Choroid plexus epithelial cell (primary cell): ENCODE measurements at regions not wholly inside any gene's neighbourhood (a gene's known extent, or its start where the extent isn't known, plus 50 kb on each side); places are given as distances from the start of the nearest gene placed in this dataset.
"Not testable (repeated sequence)": the region's sequence is repeated elsewhere in the genome, so short reads cannot be mapped to it uniquely, and the experiment has no call there.

Source experiments
- DNase-seq: peaks from one replicate; pipeline ENCODE4 v3.0.0-alpha.2; 2010; ENCODE audit warnings: low read depth
- H3K4me3 ChIP-seq: 2 replicates; pipeline ENCODE4 v1.5.1; 2011; ENCODE audit warnings: low read depth, mild to moderate bottlenecking, control low read depth, low read length, moderate library complexity
- CTCF ChIP-seq: conservative IDR thresholded peaks from 2 replicates; pipeline ENCODE4 v1.5.1; 2011; ENCODE audit warnings: low read depth, mild to moderate bottlenecking, control low read depth, inconsistent platforms, low read length, moderate library complexity

DNA sequence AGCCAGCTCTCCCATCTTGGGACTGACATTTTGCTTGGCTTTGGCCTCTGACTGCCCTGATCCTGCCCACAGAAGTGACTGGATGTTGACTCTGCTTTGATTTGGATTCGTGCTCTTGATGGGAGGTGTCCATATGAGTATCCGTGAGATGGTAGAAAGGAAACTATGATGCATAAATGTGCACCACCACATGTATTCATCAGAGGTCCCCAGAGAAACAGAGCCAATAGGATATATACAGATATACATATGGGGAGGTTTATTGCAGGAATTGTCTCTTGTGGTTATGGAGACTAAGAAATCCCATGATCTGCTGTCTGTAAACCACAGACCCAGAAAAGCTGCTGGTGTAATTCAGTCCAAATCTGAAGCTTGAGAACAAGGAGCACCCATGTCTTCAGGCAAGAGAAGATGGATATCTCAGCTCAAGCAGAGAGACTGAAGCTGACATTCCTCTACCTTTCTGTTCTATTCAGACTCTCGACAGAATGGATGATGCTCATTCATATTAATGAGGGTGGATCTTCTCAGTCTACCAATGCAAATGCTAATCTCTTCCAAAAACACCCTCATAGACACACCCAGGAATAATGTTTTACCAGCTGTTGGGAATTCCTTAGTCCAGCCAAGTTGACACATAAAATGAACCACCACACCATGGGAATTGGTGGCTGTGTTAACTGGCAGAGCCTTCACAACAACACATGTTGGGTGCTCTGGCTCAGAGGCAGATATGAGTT is 390.7 kb downstream of the CCSER2 start:
- TF ChIP-seq CTCF, result no peak
- no peak overlapping the region for H3K4me3 ChIP-seq
- DNase-seq, result no peak

GRCh38 chr10:84719687-84720086 is 391.3 kb downstream of the CCSER2 start:
- H3K4me3 ChIP-seq, result no peak overlapping the region
- TF ChIP-seq CTCF, result no peak
- DNase-seq, result no peak

GRCh38 chr10:84727398-84727797 is 399.0 kb downstream of the CCSER2 start:
- DNase-seq, result no peak
- no peak overlapping the region for H3K4me3 ChIP-seq
- TF ChIP-seq CTCF, result no peak

DNA sequence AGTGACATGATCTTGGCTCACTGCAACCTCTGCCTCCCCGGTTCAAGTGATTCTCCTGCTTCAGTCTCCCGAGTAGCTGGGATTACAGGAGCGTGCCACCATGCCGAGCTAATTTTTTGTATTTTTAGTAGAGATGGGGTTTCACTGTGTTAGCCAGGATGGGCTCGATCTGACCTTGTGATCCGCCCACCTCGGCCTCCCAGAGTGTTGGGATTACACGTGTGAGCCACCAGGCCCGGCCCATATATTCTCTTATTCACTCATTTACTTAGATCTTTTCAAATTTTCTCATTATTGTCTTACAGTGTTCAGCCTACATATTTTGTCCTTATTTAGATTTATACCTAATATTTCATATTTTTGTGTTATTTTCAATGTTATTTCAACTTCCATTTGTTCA is 410.7 kb downstream of the CCSER2 start:
- not testable (repeated sequence) for DNase-seq

GRCh38 chr10:84739641-84740040 is 411.3 kb downstream of the CCSER2 start:
- DNase-seq, result no peak
- no peak overlapping the region for H3K4me3 ChIP-seq
- no peak for TF ChIP-seq CTCF

More for the DNA sequence above, 410.7 kb downstream of the CCSER2 start:
- not testable (repeated sequence) for H3K4me3 ChIP-seq

DNA sequence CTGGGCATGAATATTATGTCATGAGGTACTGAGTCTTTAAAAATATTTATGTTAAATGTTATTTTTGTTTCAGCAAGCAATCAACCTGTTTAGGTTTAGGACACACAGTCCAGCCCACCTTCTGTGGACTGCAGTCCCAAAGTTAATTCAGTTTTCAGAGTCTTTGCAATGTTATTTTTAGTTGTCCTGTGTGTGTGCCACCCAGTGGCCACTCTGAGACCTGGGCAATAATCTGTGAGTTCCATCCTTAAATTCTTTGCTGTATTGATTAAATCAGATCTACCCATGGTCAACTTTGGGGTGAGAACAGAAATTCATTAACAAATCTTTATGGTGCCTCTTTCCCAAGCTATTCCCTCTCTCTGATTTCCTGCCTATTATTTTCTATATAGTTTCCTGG is 415.1 kb downstream of the CCSER2 start:
- peak; percentile 65 for TF ChIP-seq CTCF
- DNase-seq, result peak; percentile 21

GRCh38 chr10:84755311-84755710 is 426.9 kb downstream of the CCSER2 start:
- DNase-seq, result no peak
- no peak for TF ChIP-seq CTCF
- H3K4me3 ChIP-seq, result no peak overlapping the region

More for the DNA sequence above, 415.1 kb downstream of the CCSER2 start:
- no peak overlapping the region for H3K4me3 ChIP-seq

DNA sequence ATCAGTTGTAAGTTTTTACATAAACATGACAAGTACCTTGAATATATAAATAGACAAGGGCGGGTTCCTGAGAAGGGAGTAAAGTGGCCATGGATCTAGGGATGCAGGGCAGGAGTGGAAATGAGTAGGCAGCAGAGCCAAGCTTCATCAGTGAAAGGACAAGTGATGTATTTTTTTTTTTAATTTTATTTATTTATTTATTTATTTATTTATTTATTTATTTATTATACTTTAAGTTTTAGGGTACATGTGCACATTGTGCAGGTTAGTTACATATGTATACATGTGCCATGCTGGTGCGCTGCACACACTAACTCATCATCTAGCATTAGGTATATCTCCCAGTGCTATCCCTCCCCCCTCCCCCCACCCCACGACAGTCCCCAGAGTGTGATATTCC is 428.3 kb downstream of the CCSER2 start:
- H3K4me3 ChIP-seq, DNase-seq: not testable (repeated sequence)

DNA sequence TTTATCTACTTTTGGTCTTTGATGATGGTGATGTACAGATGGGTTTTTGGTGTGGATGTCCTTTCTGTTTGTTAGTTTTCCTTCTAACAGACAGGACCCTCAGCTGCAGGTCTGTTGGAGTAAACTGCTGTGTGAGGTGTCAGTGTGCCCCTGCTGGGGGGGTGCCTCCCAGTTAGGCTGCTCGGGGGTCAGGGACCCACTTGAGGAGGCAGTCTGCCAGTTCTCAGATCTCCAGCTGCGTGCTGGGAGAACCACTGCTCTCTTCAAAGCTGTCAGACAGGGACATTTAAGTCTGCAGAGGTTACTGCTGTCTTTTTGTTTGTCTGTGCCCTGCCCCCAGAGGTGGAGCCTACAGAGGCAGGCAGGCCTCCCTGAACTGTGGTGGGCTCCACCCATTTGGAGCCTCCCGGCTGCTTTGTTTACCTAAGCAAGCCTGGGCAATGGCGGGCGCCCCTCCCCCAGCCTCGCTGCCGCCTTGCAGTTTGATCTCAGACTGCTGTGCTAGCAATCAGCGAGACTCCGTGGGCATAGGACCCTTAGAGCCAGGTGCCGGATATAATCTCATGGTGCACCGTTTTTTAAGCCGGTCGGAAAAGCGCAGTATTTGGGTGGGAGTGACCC is 433.7 kb downstream of the CCSER2 start:
- H3K4me3 ChIP-seq, DNase-seq: not testable (repeated sequence)
